ENCODE measurements at regions not wholly inside any gene's neighbourhood (a gene's known extent, or its start where the extent isn't known, plus 50 kb on each side); places are given as distances from the start of the nearest gene placed in this dataset.

DNA sequence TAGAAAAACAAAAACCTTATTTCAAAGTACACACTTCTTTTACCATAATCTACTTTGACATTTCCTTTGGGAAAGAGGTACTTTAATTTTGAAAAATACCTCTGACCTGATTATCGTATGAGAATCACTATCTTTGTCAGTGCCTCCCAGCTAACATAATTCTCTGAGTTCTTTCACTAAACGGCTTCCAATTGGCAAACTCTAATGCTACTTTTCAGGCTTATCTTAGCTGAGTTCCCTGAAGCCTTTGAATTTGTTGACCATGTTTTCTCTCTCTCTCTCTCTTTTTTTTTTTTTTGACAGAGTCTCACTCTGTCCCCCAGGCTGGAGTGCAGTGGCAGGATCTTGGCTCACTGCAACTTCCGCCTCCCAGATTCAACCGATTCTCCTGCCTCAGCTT lies 312.8 kb downstream of the ZPLD1 start:
- DNase-seq: no peak
- H3K4me1 ChIP-seq: no peaks in the 10 kb centered on the region
- no peaks in the 10 kb centered on the region for H3K36me3 ChIP-seq
- TF ChIP-seq, protein P1, sequence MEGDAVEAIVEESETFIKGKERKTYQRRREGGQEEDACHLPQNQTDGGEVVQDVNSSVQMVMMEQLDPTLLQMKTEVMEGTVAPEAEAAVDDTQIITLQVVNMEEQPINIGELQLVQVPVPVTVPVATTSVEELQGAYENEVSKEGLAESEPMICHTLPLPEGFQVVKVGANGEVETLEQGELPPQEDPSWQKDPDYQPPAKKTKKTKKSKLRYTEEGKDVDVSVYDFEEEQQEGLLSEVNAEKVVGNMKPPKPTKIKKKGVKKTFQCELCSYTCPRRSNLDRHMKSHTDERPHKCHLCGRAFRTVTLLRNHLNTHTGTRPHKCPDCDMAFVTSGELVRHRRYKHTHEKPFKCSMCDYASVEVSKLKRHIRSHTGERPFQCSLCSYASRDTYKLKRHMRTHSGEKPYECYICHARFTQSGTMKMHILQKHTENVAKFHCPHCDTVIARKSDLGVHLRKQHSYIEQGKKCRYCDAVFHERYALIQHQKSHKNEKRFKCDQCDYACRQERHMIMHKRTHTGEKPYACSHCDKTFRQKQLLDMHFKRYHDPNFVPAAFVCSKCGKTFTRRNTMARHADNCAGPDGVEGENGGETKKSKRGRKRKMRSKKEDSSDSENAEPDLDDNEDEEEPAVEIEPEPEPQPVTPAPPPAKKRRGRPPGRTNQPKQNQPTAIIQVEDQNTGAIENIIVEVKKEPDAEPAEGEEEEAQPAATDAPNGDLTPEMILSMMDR (IDR thresholded peaks at IDR 0.05): no peak
- H3K27ac ChIP-seq: no peak overlapping the region
- H3K4me3 ChIP-seq: no peak overlapping the region
- intact Hi-C loops (cut with DNase I): no loop called here
- no peaks in the 10 kb centered on the region for H3K27me3 ChIP-seq
- no peak for ATAC-seq
- no peaks in the 10 kb centered on the region for H3K9me3 ChIP-seq

DNA sequence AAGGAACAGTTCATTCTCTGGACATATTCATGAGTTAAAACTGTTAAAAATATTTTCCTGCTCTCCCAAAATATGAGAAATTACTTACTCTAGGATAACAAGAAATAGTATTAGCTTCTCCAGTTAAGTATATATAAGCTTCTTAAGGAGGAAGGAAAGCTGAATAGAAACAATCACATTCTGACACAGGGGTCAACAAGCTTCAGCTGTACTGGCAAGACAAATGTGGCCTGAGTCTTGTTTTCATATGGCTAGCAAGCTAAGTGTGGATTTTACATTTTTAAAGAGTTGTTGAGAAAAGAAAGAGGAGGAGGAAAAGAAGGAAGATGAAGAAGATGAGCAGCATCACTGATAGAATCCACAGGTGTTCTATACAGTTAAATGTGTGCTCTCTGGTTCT lies 313.8 kb downstream of the ZPLD1 start:
- Histone ChIP-seq H3K9me3 (no peaks in the 10 kb centered on the region), H3K4me1 (no peaks in the 10 kb centered on the region), H3K27me3 (no peaks in the 10 kb centered on the region), H3K4me3 (no peak overlapping the region), H3K36me3 (no peaks in the 10 kb centered on the region), H3K27ac (no peak overlapping the region)
- no peak for DNase-seq
- no peak for ATAC-seq
- TF ChIP-seq, protein P1 (IDR thresholded peaks at IDR 0.05): no peak
- intact Hi-C loops (cut with DNase I): no loop called here

DNA sequence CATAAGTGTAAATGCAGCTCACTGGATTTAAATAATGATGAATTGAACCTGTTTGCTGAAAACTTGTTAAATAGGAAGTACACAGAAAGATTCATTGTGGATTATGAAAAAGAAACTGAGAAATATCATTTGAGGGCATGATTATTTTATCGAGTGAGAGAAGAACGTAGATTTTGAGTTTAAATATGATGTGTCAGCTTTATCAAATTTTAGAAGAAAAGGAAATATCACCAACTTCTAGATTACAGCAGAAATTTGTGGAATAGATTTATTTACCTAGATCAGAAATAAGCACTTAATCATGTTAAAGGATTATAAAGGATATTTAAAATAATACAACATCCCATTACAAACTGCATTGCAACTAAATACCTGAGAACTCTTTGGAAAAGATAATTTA lies 315.5 kb downstream of the ZPLD1 start:
- TF ChIP-seq, protein P1 (IDR thresholded peaks at IDR 0.05): no peak
- H3K36me3 ChIP-seq: no peaks in the 10 kb centered on the region
- intact Hi-C loops (cut with DNase I): no loop called here
- no peak overlapping the region for H3K4me3 ChIP-seq
- DNase-seq (no peak), ATAC-seq (no peak)
- H3K27me3 ChIP-seq: no peaks in the 10 kb centered on the region
- no peaks in the 10 kb centered on the region for H3K4me1 ChIP-seq
- no peaks in the 10 kb centered on the region for H3K9me3 ChIP-seq
- H3K27ac ChIP-seq: no peak overlapping the region

DNA sequence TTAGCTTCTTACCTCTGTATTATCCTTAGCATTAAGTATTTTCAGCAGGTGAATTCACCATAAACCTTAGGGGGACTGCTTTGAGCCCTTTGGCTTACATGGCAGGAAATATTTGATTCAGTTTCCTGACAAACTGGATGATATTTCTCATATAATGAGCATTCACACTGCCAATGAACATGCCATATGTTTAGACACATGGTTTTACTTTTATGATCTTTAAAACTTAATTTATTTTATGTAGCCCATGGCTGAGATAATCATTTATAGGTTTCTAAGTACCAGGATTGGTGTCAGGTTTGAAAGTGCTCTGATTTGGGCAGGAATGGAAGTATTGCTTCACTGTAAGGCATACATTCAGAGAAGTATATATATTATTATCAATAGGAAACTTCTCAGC lies 319.1 kb downstream of the ZPLD1 start:
- H3K4me1 ChIP-seq: no peaks in the 10 kb centered on the region
- ATAC-seq (no peak), DNase-seq (no peak)
- TF ChIP-seq, protein P1 (IDR thresholded peaks at IDR 0.05): no peak
- H3K9me3 ChIP-seq: no peaks in the 10 kb centered on the region
- intact Hi-C loops (cut with DNase I): no loop called here
- H3K27ac ChIP-seq: no peak overlapping the region
- no peaks in the 10 kb centered on the region for H3K36me3 ChIP-seq
- H3K4me3 ChIP-seq: no peak overlapping the region
- no peaks in the 10 kb centered on the region for H3K27me3 ChIP-seq

DNA sequence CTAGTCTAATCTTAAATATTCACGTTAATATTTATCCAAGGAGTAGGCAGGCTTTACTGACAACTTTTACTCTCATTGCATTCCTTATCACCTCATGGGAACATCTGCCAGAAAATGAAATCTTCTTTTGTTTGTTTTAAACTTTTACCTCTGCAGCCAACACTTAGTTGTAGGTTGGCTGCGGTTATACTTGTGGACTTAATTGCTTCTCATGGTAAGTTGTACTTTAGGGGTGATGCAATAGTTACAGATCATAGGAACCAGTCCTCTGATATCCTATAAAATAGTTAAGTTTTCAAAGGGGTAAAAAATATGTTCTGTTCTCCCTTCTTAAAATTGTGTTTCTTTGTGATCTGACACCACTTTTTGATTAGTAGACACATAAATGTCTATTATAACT lies 321.9 kb downstream of the ZPLD1 start:
- Histone ChIP-seq H3K9me3 (peaks cover 0 to 4% of the 10 kb centered on the region in 2 donors), H3K4me1 (no peaks in the 10 kb centered on the region), H3K4me3 (no peak overlapping the region), H3K27me3 (no peaks in the 10 kb centered on the region), H3K27ac (no peak overlapping the region), H3K36me3 (no peaks in the 10 kb centered on the region)
- no peak for ATAC-seq
- intact Hi-C loops (cut with DNase I): no loop called here
- TF ChIP-seq, protein P1 (IDR thresholded peaks at IDR 0.05): no peak
- no peak for DNase-seq

All from left lung (tissue), 4 donors.